Neural cell (in vitro differentiated cells): ENCODE measurements at regions not wholly inside any gene's neighbourhood (a gene's known extent, or its start where the extent isn't known, plus 50 kb on each side); places are given as distances from the start of the nearest gene placed in this dataset.

Experiments used
- CTCF ChIP-seq: fragments of 450-650 bp; IDR thresholded peaks from 2 replicates; pipeline ENCODE4 v1.5.1; 2014; ENCODE audit warnings: antibody characterized with exemption, mild to moderate bottlenecking, moderate library complexity; ENCODE audit not compliant: poor library complexity, severe bottlenecking
- EP300 ChIP-seq: fragments of 450-650 bp; conservative IDR thresholded peaks from 2 replicates; pipeline ENCODE4 v1.6.1; 2014; ENCODE audit warnings: antibody characterized with exemption, mild to moderate bottlenecking, moderate library complexity; ENCODE audit not compliant: poor library complexity, severe bottlenecking
- EZH2 ChIP-seq: fragments of 200-600, 300-800 bp; shearing (Covaris generic), sonication (generic); IDR thresholded peaks from 2 replicates; pipeline ENCODE4 v1.6.1; 2014; ENCODE audit warnings: antibody characterized with exemption, low read length, borderline replicate concordance, mild to moderate bottlenecking; ENCODE audit not compliant: insufficient read depth, poor library complexity, severe bottlenecking
- MXI1 ChIP-seq: fragments of 450-650 bp; conservative IDR thresholded peaks from 2 replicates; pipeline ENCODE4 v1.6.1; 2014; ENCODE audit warnings: antibody characterized with exemption, mild to moderate bottlenecking; ENCODE audit not compliant: poor library complexity, severe bottlenecking
- RAD21 ChIP-seq: fragments of 450-650 bp; conservative IDR thresholded peaks from 2 replicates; pipeline ENCODE4 v1.6.1; 2014; ENCODE audit warnings: antibody characterized with exemption, mild to moderate bottlenecking, moderate library complexity
- TAF1 ChIP-seq: IDR thresholded peaks from 2 replicates; pipeline ENCODE4 v1.6.1; 2012; ENCODE audit warnings: low read depth

GRCh38 chr4:128359422-128359821, 71.8 kb upstream of the PGRMC2 start:
- TF ChIP-seq CTCF (no peak), MXI1 (no peak), EP300 (no peak), EZH2 (no peak), TAF1 (no peak), RAD21 (no peak)
